BLaER1 (cell line): ENCODE measurements at regions not wholly inside any gene's neighbourhood (a gene's known extent, or its start where the extent isn't known, plus 50 kb on each side); places are given as distances from the start of the nearest gene placed in this dataset.

Experiments
- H3K27ac ChIP-seq: shearing (Covaris generic); formaldehyde crosslinking; 2 replicates; pipeline ENCODE4 v1.8.1; 2022
- H3K27me3 ChIP-seq: shearing (Covaris generic); formaldehyde crosslinking; 2 replicates; pipeline ENCODE4 v1.8.1; 2022
- H3K36me3 ChIP-seq: shearing (Covaris generic); formaldehyde crosslinking; 2 replicates; pipeline ENCODE4 v1.8.1; 2022
- H3K4me1 ChIP-seq: shearing (Covaris generic); formaldehyde crosslinking; 2 replicates; pipeline ENCODE4 v1.8.1; 2022
- H3K4me2 ChIP-seq: shearing (Covaris generic); formaldehyde crosslinking; 2 replicates; pipeline ENCODE4 v1.8.1; 2022
- H3K4me3 ChIP-seq: shearing (Covaris generic); formaldehyde crosslinking; 2 replicates; pipeline ENCODE4 v1.8.1; 2022
- H3K9ac ChIP-seq: shearing (Covaris generic); formaldehyde crosslinking; 2 replicates; pipeline ENCODE4 v1.8.1; 2022
- H3K9me3 ChIP-seq: shearing (Covaris generic); formaldehyde crosslinking; 2 replicates; pipeline ENCODE4 v1.8.1; 2022
- H4K20me1 ChIP-seq: shearing (Covaris generic); formaldehyde crosslinking; 2 replicates; pipeline ENCODE4 v1.8.1; 2022
- Cebpa-rat ChIP-seq: shearing (Covaris generic); IDR thresholded peaks from 2 replicates; pipeline ENCODE4 v1.8.1; 2022

- H3K9me3 ChIP-seq: no peaks in the 10 kb centered on the region
- no peak overlapping the region for H3K27ac ChIP-seq
- H3K4me3 ChIP-seq: no peak overlapping the region
- no peaks in the 10 kb centered on the region for H3K27me3 ChIP-seq
- H4K20me1 ChIP-seq: no peaks in the 10 kb centered on the region
- H3K4me1 ChIP-seq: no peaks in the 10 kb centered on the region
- TF ChIP-seq Cebpa-rat: no peak
- no peak overlapping the region for H3K9ac ChIP-seq
- H3K36me3 ChIP-seq: no peaks in the 10 kb centered on the region
- H3K4me2 ChIP-seq: no peak overlapping the region
These were observed 138.1 kb downstream of the EMX2 start for GRCh38 chr10:117680601-117681000.

DNA sequence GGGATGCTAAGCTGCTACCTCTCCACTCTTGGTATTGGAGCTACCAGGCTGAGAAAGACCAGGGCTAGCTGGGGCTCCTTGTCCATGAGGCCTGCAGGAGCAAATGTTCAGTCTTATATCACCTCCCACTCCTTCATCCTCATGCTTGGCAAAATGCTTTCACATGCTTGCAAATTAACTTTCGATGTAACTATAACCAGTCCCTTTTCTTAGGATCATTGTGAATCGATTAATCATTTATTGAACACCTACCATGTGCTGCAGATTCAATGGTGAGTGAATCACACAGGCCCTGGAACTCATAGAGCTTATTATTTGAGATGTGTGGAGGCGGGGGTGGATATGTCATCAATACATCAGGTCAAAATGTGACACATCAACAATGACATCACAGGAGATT is 138.6 kb downstream of the EMX2 start:
- no peak for TF ChIP-seq Cebpa-rat
- no peaks in the 10 kb centered on the region for H4K20me1 ChIP-seq
- no peak overlapping the region for H3K27ac ChIP-seq
- no peak overlapping the region for H3K4me2 ChIP-seq
- no peaks in the 10 kb centered on the region for H3K4me1 ChIP-seq
- H3K4me3 ChIP-seq: no peak overlapping the region
- H3K9ac ChIP-seq: no peak overlapping the region
- H3K36me3 ChIP-seq: no peaks in the 10 kb centered on the region
- no peaks in the 10 kb centered on the region for H3K9me3 ChIP-seq
- H3K27me3 ChIP-seq: no peaks in the 10 kb centered on the region

- no peak for TF ChIP-seq Cebpa-rat
- Histone ChIP-seq H3K4me3 (no peak overlapping the region), H3K9me3 (no peaks in the 10 kb centered on the region), H3K27me3 (no peaks in the 10 kb centered on the region), H3K9ac (no peak overlapping the region), H3K4me2 (no peak overlapping the region), H3K36me3 (no peaks in the 10 kb centered on the region), H4K20me1 (no peaks in the 10 kb centered on the region), H3K4me1 (no peaks in the 10 kb centered on the region), H3K27ac (no peak overlapping the region)
These were observed 141.6 kb downstream of the EMX2 start for GRCh38 chr10:117684046-117684610.

GRCh38 chr10:117684672-117685211 is 142.2 kb downstream of the EMX2 start:
- Histone ChIP-seq H3K27ac (no peak overlapping the region), H3K4me2 (no peak overlapping the region), H3K4me1 (no peaks in the 10 kb centered on the region), H3K36me3 (no peaks in the 10 kb centered on the region), H3K27me3 (no peaks in the 10 kb centered on the region), H3K9me3 (no peaks in the 10 kb centered on the region), H4K20me1 (no peaks in the 10 kb centered on the region), H3K9ac (no peak overlapping the region), H3K4me3 (no peak overlapping the region)
- TF ChIP-seq Cebpa-rat: no peak

GRCh38 chr10:117685431-117685830 is 142.9 kb downstream of the EMX2 start:
- Histone ChIP-seq H3K4me1 (no peaks in the 10 kb centered on the region), H3K9me3 (no peaks in the 10 kb centered on the region), H3K36me3 (no peaks in the 10 kb centered on the region), H4K20me1 (no peaks in the 10 kb centered on the region), H3K4me2 (no peak overlapping the region), H3K9ac (no peak overlapping the region), H3K27ac (no peak overlapping the region), H3K4me3 (no peak overlapping the region), H3K27me3 (no peaks in the 10 kb centered on the region)
- no peak for TF ChIP-seq Cebpa-rat

DNA sequence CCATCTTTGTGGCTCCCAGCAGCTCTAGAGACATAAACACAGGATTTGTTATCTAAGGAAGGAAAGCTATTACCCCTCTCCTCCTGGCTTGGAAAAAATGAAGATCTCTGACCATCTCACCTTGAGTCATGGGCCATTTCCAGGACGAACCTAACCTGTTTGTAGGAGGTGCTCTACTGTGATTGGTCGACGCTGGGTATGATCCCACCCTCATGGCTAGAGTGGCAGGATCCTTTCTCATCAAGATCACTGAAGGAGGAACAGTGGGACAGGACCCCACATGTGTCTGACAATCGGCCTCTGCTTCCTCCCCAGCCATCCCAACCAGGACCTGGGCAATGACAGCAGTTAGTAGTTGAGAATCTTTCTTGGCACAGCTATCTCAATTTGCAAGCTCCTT is 144.1 kb downstream of the EMX2 start:
- no peaks in the 10 kb centered on the region for H3K27me3 ChIP-seq

GRCh38 chr10:117688358-117688757 is 145.8 kb downstream of the EMX2 start:
- TF ChIP-seq Cebpa-rat: no peak
- Histone ChIP-seq H3K27me3 (no peaks in the 10 kb centered on the region), H3K27ac (no peak overlapping the region), H3K9ac (no peak overlapping the region), H3K4me3 (no peak overlapping the region), H3K4me2 (no peak overlapping the region), H3K9me3 (no peaks in the 10 kb centered on the region), H3K4me1 (no peaks in the 10 kb centered on the region), H3K36me3 (no peaks in the 10 kb centered on the region), H4K20me1 (no peaks in the 10 kb centered on the region)

More for the DNA sequence above, 144.1 kb downstream of the EMX2 start:
- Histone ChIP-seq H3K4me2 (no peak overlapping the region), H4K20me1 (no peaks in the 10 kb centered on the region), H3K36me3 (no peaks in the 10 kb centered on the region), H3K9ac (no peak overlapping the region), H3K4me1 (no peaks in the 10 kb centered on the region), H3K4me3 (no peak overlapping the region), H3K27ac (no peak overlapping the region), H3K9me3 (no peaks in the 10 kb centered on the region)
- TF ChIP-seq Cebpa-rat: no peak

GRCh38 chr10:117689566-117689965 is 147.0 kb downstream of the EMX2 start:
- H3K27ac ChIP-seq: no peak overlapping the region
- TF ChIP-seq Cebpa-rat: no peak
- no peak overlapping the region for H3K4me3 ChIP-seq
- no peaks in the 10 kb centered on the region for H3K9me3 ChIP-seq
- H3K4me1 ChIP-seq: no peaks in the 10 kb centered on the region
- no peaks in the 10 kb centered on the region for H3K27me3 ChIP-seq
- H3K36me3 ChIP-seq: no peaks in the 10 kb centered on the region
- H3K9ac ChIP-seq: no peak overlapping the region
- no peak overlapping the region for H3K4me2 ChIP-seq
- H4K20me1 ChIP-seq: no peaks in the 10 kb centered on the region

DNA sequence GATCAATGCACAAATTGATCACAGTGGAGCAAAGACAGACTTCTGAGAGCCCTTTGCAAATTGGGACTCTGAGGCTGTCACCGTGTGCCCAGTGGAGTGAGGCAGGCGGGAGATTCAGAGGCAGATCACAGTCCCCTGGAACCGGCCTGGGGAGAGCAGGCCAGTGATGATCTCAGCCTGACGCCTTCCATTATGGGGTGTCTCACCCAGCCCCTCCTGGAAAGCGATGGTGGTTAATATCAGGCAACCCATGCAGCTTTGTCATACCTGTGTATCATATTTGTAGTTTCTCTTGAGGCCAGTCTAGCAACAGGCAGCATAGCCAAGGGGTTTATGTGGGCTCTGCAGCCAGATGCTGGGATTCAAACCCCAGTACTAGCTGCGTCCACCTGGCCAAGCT is 147.8 kb downstream of the EMX2 start:
- no peaks in the 10 kb centered on the region for H3K9me3 ChIP-seq
- H3K4me1 ChIP-seq: no peaks in the 10 kb centered on the region
- no peaks in the 10 kb centered on the region for H3K27me3 ChIP-seq
- no peak overlapping the region for H3K4me2 ChIP-seq
- H3K27ac ChIP-seq: no peak overlapping the region
- H3K9ac ChIP-seq: no peak overlapping the region
- no peaks in the 10 kb centered on the region for H4K20me1 ChIP-seq
- H3K36me3 ChIP-seq: no peaks in the 10 kb centered on the region
- no peak overlapping the region for H3K4me3 ChIP-seq
- TF ChIP-seq Cebpa-rat: no peak

DNA sequence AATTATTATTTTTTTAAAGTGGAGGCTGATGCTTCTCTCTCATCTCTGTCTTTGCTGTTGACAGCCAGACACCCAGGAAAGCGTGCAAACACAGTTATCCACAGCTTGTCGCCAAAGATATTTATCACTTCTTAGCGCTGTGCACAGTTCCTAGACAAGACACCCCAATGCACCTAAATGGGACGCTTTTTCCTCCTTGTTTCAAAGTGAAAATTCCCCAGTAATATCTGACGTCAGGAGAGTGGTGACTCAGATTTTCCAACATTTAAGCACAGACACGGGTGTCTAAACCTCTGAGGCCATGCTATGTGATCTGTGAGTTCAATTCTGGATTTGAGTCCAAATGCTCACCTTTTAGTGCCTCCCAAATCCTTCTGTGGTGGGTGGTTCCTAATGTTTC is 151.6 kb downstream of the EMX2 start:
- no peak overlapping the region for H3K9ac ChIP-seq
- no peak overlapping the region for H3K4me3 ChIP-seq
- no peak overlapping the region for H3K27ac ChIP-seq
- H3K9me3 ChIP-seq: no peaks in the 10 kb centered on the region
- no peaks in the 10 kb centered on the region for H3K4me1 ChIP-seq
- no peaks in the 10 kb centered on the region for H3K27me3 ChIP-seq
- no peaks in the 10 kb centered on the region for H4K20me1 ChIP-seq
- no peak for TF ChIP-seq Cebpa-rat
- no peaks in the 10 kb centered on the region for H3K36me3 ChIP-seq
- no peak overlapping the region for H3K4me2 ChIP-seq

GRCh38 chr10:117697402-117697801 is 154.9 kb downstream of the EMX2 start:
- Histone ChIP-seq H3K4me2 (no peak overlapping the region), H3K27me3 (no peaks in the 10 kb centered on the region), H3K27ac (no peak overlapping the region), H3K4me1 (no peaks in the 10 kb centered on the region), H4K20me1 (no peaks in the 10 kb centered on the region), H3K4me3 (no peak overlapping the region), H3K36me3 (no peaks in the 10 kb centered on the region), H3K9ac (no peak overlapping the region), H3K9me3 (no peaks in the 10 kb centered on the region)
- no peak for TF ChIP-seq Cebpa-rat
